Mesothelial cell of epicardium (in vitro differentiated cells): ENCODE measurements at regions not wholly inside any gene's neighbourhood (a gene's known extent, or its start where the extent isn't known, plus 50 kb on each side); places are given as distances from the start of the nearest gene placed in this dataset.

ENCODE experiments used
- DNase-seq, 2 experiments: peaks; one replicate each; pipeline ENCODE4 v3.0.0; 2021; ENCODE audit warnings: low spot score in 2 of 2; ENCODE audit not compliant: unreplicated experiment in 2 of 2
- H3K27ac Mint-ChIP-seq: 2 replicates; pipeline ENCODE4 v1.8.0; 2021; ENCODE audit warnings: mixed read lengths
- H3K27me3 Mint-ChIP-seq: 2 replicates; pipeline ENCODE4 v1.8.0; 2021; ENCODE audit warnings: low read depth, mixed read lengths
- H3K36me3 Mint-ChIP-seq: 2 replicates; pipeline ENCODE4 v1.8.0; 2021; ENCODE audit warnings: mixed read lengths
- H3K4me1 Mint-ChIP-seq: 2 replicates; pipeline ENCODE4 v1.8.0; 2021; ENCODE audit warnings: mixed read lengths
- H3K4me3 Mint-ChIP-seq: 2 replicates; pipeline ENCODE4 v1.8.0; 2021; ENCODE audit warnings: mild to moderate bottlenecking, moderate library complexity, mixed read lengths
- H3K9me3 Mint-ChIP-seq: 2 replicates; pipeline ENCODE4 v1.8.0; 2021; ENCODE audit warnings: mixed read lengths
- TF ChIP-seq, protein P1 (sequence below): fragments of 200-600 bp; sonication (generic); IDR thresholded peaks from one replicate; pipeline ENCODE4 v1.5.0; 2021; ENCODE audit warnings: antibody characterized with exemption; ENCODE audit not compliant: unreplicated experiment

GRCh38 chr22:49284056-49284784, 543.5 kb downstream of the BRD1 start:
- no peaks in the 10 kb centered on the region for H3K4me1 Mint-ChIP-seq
- peaks cover 65% of the 10 kb centered on the region for H3K27me3 Mint-ChIP-seq
- H3K36me3 Mint-ChIP-seq = no peaks in the 10 kb centered on the region
- H3K4me3 Mint-ChIP-seq = no peak overlapping the region
- H3K9me3 Mint-ChIP-seq = peaks cover 3% of the 10 kb centered on the region
- TF ChIP-seq, protein P1, sequence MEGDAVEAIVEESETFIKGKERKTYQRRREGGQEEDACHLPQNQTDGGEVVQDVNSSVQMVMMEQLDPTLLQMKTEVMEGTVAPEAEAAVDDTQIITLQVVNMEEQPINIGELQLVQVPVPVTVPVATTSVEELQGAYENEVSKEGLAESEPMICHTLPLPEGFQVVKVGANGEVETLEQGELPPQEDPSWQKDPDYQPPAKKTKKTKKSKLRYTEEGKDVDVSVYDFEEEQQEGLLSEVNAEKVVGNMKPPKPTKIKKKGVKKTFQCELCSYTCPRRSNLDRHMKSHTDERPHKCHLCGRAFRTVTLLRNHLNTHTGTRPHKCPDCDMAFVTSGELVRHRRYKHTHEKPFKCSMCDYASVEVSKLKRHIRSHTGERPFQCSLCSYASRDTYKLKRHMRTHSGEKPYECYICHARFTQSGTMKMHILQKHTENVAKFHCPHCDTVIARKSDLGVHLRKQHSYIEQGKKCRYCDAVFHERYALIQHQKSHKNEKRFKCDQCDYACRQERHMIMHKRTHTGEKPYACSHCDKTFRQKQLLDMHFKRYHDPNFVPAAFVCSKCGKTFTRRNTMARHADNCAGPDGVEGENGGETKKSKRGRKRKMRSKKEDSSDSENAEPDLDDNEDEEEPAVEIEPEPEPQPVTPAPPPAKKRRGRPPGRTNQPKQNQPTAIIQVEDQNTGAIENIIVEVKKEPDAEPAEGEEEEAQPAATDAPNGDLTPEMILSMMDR = no peak
- DNase-seq = no peak
- H3K27ac Mint-ChIP-seq = no peak overlapping the region

DNA sequence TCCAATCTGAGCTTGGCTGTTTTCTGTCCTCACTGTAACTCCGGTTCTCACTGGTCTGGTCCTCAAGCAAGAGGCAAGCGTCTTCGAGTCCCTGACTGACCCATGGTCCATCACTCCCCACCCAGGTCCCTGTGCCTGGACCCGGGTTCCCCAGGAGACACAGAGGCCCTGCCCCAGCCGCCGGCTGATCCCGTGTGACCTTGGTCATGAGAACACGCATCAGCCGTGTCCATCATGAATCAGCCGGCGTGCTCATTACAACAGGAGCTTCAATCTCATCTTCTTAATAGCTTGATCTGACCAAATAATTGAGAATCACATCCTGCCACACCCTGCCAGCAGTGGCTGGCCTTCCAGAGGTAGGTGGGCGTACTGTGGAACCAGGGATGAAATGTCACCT, 545.1 kb downstream of the BRD1 start:
- DNase-seq = no peak
- TF ChIP-seq, protein P1 = no peak
- no peaks in the 10 kb centered on the region for H3K36me3 Mint-ChIP-seq
- H3K9me3 Mint-ChIP-seq = peaks cover 3% of the 10 kb centered on the region
- H3K4me3 Mint-ChIP-seq = no peak overlapping the region
- H3K27me3 Mint-ChIP-seq = peaks cover 69% of the 10 kb centered on the region
- no peaks in the 10 kb centered on the region for H3K4me1 Mint-ChIP-seq
- H3K27ac Mint-ChIP-seq = no peak overlapping the region

GRCh38 chr22:49281467-49282340, 546.0 kb downstream of the BRD1 start:
- peaks cover 3% of the 10 kb centered on the region for H3K9me3 Mint-ChIP-seq
- DNase-seq = no peak
- TF ChIP-seq, protein P1 = no peak
- H3K4me1 Mint-ChIP-seq = no peaks in the 10 kb centered on the region
- no peak overlapping the region for H3K4me3 Mint-ChIP-seq
- H3K36me3 Mint-ChIP-seq = no peaks in the 10 kb centered on the region
- H3K27ac Mint-ChIP-seq = no peak overlapping the region
- peaks cover 67% of the 10 kb centered on the region for H3K27me3 Mint-ChIP-seq

GRCh38 chr22:49278340-49278739, 549.3 kb downstream of the BRD1 start:
- TF ChIP-seq, protein P1 = no peak
- Mint-ChIP-seq H3K36me3 (no peaks in the 10 kb centered on the region), H3K9me3 (peaks cover 3% of the 10 kb centered on the region), H3K4me3 (no peak overlapping the region), H3K4me1 (no peaks in the 10 kb centered on the region), H3K27ac (no peak overlapping the region), H3K27me3 (peaks cover 65% of the 10 kb centered on the region)
- no peak for DNase-seq

- no peak overlapping the region for H3K4me3 Mint-ChIP-seq
- H3K36me3 Mint-ChIP-seq = no peaks in the 10 kb centered on the region
- no peaks in the 10 kb centered on the region for H3K4me1 Mint-ChIP-seq
- TF ChIP-seq, protein P1 = no peak
- no peak overlapping the region for H3K27ac Mint-ChIP-seq
- peaks cover 3% of the 10 kb centered on the region for H3K9me3 Mint-ChIP-seq
- peaks cover 64% of the 10 kb centered on the region for H3K27me3 Mint-ChIP-seq
- no peak for DNase-seq
These were observed 551.1 kb downstream of the BRD1 start for GRCh38 chr22:49276567-49276966.
